Activated T-helper 2 cell treated with anti-CD3 and anti-CD28 coated beads, Interferon-gamma antibody, Interleukin-2, Interleukin-4, amounts not matched to agents 10 μg/mL and 5 μg/mL and 100 μg/mL, durations not matched to agents 14 hours and 24 hours and 36 hours (primary cell): ENCODE measurements at regions not wholly inside any gene's neighbourhood (a gene's known extent, or its start where the extent isn't known, plus 50 kb on each side); places are given as distances from the start of the nearest gene placed in this dataset.

Experiments
- DNase-seq: peaks from one replicate; pipeline ENCODE4 v3.0.0; 2021; ENCODE audit warnings: low spot score
- H3K27ac Mint-ChIP-seq: one replicate; pipeline ENCODE4 v1.8.0; 2021; ENCODE audit warnings: mixed read lengths
- H3K27me3 Mint-ChIP-seq: one replicate; pipeline ENCODE4 v1.8.0; 2021; ENCODE audit warnings: low read depth, mixed read lengths
- H3K36me3 Mint-ChIP-seq: one replicate; pipeline ENCODE4 v1.8.0; 2021; ENCODE audit warnings: low read depth, mixed read lengths
- H3K4me1 Mint-ChIP-seq: one replicate; pipeline ENCODE4 v1.8.0; 2021; ENCODE audit warnings: low read depth, mixed read lengths
- H3K4me3 Mint-ChIP-seq: one replicate; pipeline ENCODE4 v1.8.0; 2021; ENCODE audit warnings: low read depth, mild to moderate bottlenecking, moderate library complexity, mixed read lengths
- H3K9me3 Mint-ChIP-seq: one replicate; pipeline ENCODE4 v1.8.0; 2021; ENCODE audit warnings: mixed read lengths
- intact Hi-C: fragments of 100-400 bp; cut with micrococcal nuclease; formaldehyde crosslinking; loops from one replicate; pipeline ENCODE4 v1.15.1; 2023

GRCh38 chr6:147054871-147055270 lies 149.3 kb upstream of the STXBP5 start:
- no peaks in the 10 kb centered on the region for H3K27me3 Mint-ChIP-seq
- H3K36me3 Mint-ChIP-seq, result no peaks in the 10 kb centered on the region
- no peaks in the 10 kb centered on the region for H3K4me1 Mint-ChIP-seq
- no peak overlapping the region for H3K27ac Mint-ChIP-seq
- intact Hi-C loops, result no loop called here
- no peaks in the 10 kb centered on the region for H3K9me3 Mint-ChIP-seq
- H3K4me3 Mint-ChIP-seq, result no peak overlapping the region
- no peak for DNase-seq

DNA sequence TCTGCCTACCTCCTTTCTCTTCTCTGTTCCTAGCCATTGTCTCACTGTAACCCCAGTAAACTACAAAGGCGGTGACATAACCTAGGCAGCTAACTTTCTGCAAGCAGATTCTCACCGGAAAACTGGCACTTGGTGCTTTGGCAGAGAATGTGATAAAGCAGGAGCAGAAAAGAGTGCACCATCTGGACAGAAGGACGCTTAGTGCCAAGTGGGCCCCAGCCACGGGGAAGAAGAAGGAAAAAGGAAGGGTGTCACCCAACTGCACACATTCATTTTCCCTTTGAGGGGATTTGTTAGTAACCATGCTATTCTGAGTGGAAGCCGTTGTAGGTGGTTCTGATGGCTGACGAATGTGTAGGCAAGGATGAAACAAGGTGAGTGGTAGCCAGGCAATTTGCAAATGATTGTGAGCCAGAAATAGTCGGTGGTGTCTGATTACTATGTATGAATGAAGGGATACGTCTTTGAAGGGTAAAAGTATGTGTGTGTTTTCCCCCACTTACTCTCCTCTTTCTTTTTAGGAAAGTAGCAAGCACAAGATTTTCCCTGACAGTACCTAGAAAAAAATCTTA lies 148.3 kb upstream of the STXBP5 start:
- intact Hi-C loops, result no loop called here
- Mint-ChIP-seq H3K9me3 (no peaks in the 10 kb centered on the region), H3K27ac (no peak overlapping the region), H3K4me3 (no peak overlapping the region), H3K27me3 (no peaks in the 10 kb centered on the region), H3K36me3 (no peaks in the 10 kb centered on the region), H3K4me1 (no peaks in the 10 kb centered on the region)
- no peak for DNase-seq

- intact Hi-C loops, result no loop called here
- DNase-seq, result no peak
- H3K4me1 Mint-ChIP-seq, result no peaks in the 10 kb centered on the region
- no peak overlapping the region for H3K4me3 Mint-ChIP-seq
- H3K9me3 Mint-ChIP-seq, result no peaks in the 10 kb centered on the region
- no peak overlapping the region for H3K27ac Mint-ChIP-seq
- no peaks in the 10 kb centered on the region for H3K36me3 Mint-ChIP-seq
- no peaks in the 10 kb centered on the region for H3K27me3 Mint-ChIP-seq
Measured at GRCh38 chr6:147057188-147057587, 147.0 kb upstream of the STXBP5 start.

DNA sequence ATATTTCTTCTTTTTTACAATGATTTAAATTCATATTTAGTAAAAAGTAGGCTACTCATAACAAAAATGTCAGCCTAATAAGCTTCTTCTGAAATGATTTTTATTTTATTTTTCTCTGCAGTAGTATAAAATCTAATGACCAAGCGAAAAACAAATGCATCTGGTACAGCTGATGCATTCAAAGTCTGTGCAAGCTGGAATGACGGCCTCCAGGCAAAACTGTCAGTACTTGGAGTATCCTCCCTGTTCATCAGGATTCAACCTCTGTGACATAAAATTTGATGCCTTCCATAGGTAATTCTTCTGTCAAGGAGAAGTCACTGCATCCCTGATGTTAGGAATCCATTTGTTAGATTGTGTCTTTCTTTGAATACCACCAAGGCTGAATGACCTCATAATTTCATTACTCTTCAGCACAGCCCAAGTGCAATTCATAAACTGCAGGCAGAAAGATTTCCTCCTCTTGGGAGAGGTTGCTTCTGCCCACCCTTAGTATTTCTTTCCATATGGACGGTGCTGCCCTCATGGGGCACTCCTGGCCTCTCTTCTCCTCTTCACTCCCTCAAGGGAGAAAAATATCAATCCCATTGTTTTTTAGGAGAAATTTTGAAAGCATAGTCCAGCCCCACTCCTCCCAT lies 146.4 kb upstream of the STXBP5 start:
- no peaks in the 10 kb centered on the region for H3K27me3 Mint-ChIP-seq
- no peak overlapping the region for H3K4me3 Mint-ChIP-seq
- intact Hi-C loops, result no loop called here
- no peak for DNase-seq
- no peaks in the 10 kb centered on the region for H3K36me3 Mint-ChIP-seq
- no peaks in the 10 kb centered on the region for H3K4me1 Mint-ChIP-seq
- no peak overlapping the region for H3K27ac Mint-ChIP-seq
- H3K9me3 Mint-ChIP-seq, result no peaks in the 10 kb centered on the region

DNA sequence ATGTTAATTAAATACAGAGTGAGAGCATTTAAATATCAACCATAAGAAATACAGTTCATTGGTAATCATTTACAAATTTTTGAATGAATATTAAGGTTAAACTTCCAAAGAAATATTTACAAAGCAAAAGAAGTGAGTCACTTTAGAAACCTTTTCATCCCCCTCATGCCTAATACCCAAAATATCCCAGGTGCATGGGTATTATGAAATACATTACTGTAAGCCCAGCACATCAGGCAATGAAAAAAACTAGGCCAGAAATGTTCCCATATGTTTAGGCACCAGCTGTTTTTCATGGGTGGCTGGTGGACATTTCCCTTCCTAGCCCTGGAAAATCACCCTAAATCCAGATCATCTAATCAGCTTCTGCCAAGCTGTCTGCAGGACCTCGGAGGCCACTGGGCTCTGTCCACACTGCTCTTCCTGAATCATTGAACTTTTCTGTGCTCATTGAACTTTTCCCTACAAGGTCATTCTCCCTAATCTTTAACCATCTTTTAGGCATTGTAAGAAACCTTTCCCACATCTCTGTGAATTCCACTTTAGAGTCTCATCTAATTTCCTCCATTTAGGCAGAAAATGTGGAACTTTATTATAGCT lies 145.3 kb upstream of the STXBP5 start:
- intact Hi-C loops, result no loop called here
- Mint-ChIP-seq H3K27ac (no peak overlapping the region), H3K27me3 (no peaks in the 10 kb centered on the region), H3K4me1 (no peaks in the 10 kb centered on the region), H3K36me3 (no peaks in the 10 kb centered on the region), H3K4me3 (no peak overlapping the region), H3K9me3 (no peaks in the 10 kb centered on the region)
- no peak for DNase-seq

DNA sequence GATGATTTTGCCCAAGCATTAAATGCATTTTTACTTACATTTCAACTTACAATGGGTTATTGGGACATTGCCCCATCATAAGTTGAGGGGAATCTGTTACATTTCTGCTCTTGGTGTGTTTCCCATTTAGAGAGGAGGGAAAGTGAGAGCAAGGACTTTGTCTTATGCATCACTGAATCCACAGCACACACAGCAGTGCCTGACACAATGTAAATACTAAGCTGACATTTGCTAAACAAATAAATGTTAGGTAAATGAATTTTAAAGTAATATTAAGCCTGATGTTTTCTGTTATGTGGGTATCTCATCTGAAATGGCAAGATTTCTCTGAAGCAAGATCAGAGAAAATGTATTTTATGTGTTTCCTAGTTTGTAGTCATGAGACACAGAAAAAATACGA lies 143.6 kb upstream of the STXBP5 start:
- intact Hi-C loops, result loop anchor here (10.0 kb wide), 1 partner anchor 206 kb away; no protein-coding TSS in a partner anchor
- H3K27me3 Mint-ChIP-seq, result no peaks in the 10 kb centered on the region
- H3K36me3 Mint-ChIP-seq, result no peaks in the 10 kb centered on the region
- no peak overlapping the region for H3K4me3 Mint-ChIP-seq
- H3K9me3 Mint-ChIP-seq, result peaks cover 6% of the 10 kb centered on the region
- no peak for DNase-seq
- H3K27ac Mint-ChIP-seq, result no peak overlapping the region
- H3K4me1 Mint-ChIP-seq, result peaks cover 5% of the 10 kb centered on the region

- Mint-ChIP-seq H3K9me3 (peaks cover 10% of the 10 kb centered on the region), H3K36me3 (no peaks in the 10 kb centered on the region), H3K27ac (no peak overlapping the region), H3K4me1 (peaks cover 5% of the 10 kb centered on the region), H3K4me3 (no peak overlapping the region), H3K27me3 (no peaks in the 10 kb centered on the region)
- DNase-seq, result no peak
- intact Hi-C loops, result loop anchor here (10.0 kb wide), 1 partner anchor 206 kb away; no protein-coding TSS in a partner anchor
Measured at GRCh38 chr6:147061252-147061651, 143.0 kb upstream of the STXBP5 start.

GRCh38 chr6:147063469-147064031 lies 140.7 kb upstream of the STXBP5 start:
- intact Hi-C loops, result loop anchor here (10.0 kb wide), 1 partner anchor 209 kb away; no protein-coding TSS in a partner anchor
- Mint-ChIP-seq H3K4me1 (peaks cover 5% of the 10 kb centered on the region), H3K9me3 (peaks cover 12% of the 10 kb centered on the region), H3K36me3 (no peaks in the 10 kb centered on the region), H3K4me3 (no peak overlapping the region), H3K27me3 (no peaks in the 10 kb centered on the region), H3K27ac (no peak overlapping the region)
- DNase-seq, result no peak

- H3K27ac Mint-ChIP-seq, result no peak overlapping the region
- no peaks in the 10 kb centered on the region for H3K27me3 Mint-ChIP-seq
- no peak overlapping the region for H3K4me3 Mint-ChIP-seq
- no peak for DNase-seq
- intact Hi-C loops, result loop anchor here (10.0 kb wide), 1 partner anchor 211 kb away; no protein-coding TSS in a partner anchor
- peaks cover 5% of the 10 kb centered on the region for H3K4me1 Mint-ChIP-seq
- no peaks in the 10 kb centered on the region for H3K36me3 Mint-ChIP-seq
- H3K9me3 Mint-ChIP-seq, result peaks cover 15% of the 10 kb centered on the region
Measured at GRCh38 chr6:147065786-147066185, 138.4 kb upstream of the STXBP5 start.

- DNase-seq, result no peak
- intact Hi-C loops, result loop anchor here (10.0 kb wide), 1 partner anchor 212 kb away; no protein-coding TSS in a partner anchor
- no peaks in the 10 kb centered on the region for H3K27me3 Mint-ChIP-seq
- H3K9me3 Mint-ChIP-seq, result peaks cover 15% of the 10 kb centered on the region
- no peak overlapping the region for H3K4me3 Mint-ChIP-seq
- peaks cover 5% of the 10 kb centered on the region for H3K4me1 Mint-ChIP-seq
- no peak overlapping the region for H3K27ac Mint-ChIP-seq
- H3K36me3 Mint-ChIP-seq, result no peaks in the 10 kb centered on the region
Measured at GRCh38 chr6:147067184-147067583, 137.0 kb upstream of the STXBP5 start.

DNA sequence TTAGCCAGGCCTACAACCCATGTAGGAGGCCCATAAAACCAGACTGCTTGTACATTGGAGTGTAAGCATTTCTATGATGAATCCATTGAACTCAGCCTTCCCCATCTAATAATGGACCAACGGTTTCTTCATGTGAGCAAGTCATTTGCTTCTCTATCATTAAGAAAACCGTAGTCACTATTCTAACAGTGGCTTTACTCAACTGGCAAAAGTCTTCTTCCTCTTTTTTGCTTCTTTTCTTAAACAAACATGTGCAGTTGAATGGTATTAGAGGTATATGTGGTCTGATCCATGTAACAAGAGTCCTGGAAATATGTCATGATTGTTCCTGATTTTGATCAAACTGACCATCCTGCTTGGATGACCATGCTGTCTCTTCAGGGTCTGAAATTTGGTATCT lies 132.4 kb upstream of the STXBP5 start:
- intact Hi-C loops, result no loop called here
- H3K9me3 Mint-ChIP-seq, result peaks cover 3% of the 10 kb centered on the region
- DNase-seq, result no peak
- H3K36me3 Mint-ChIP-seq, result no peaks in the 10 kb centered on the region
- no peaks in the 10 kb centered on the region for H3K4me1 Mint-ChIP-seq
- H3K27me3 Mint-ChIP-seq, result no peaks in the 10 kb centered on the region
- no peak overlapping the region for H3K4me3 Mint-ChIP-seq
- no peak overlapping the region for H3K27ac Mint-ChIP-seq

- no peak for DNase-seq
- Mint-ChIP-seq H3K27me3 (no peaks in the 10 kb centered on the region), H3K36me3 (no peaks in the 10 kb centered on the region), H3K4me3 (no peak overlapping the region), H3K9me3 (no peaks in the 10 kb centered on the region), H3K4me1 (no peaks in the 10 kb centered on the region), H3K27ac (no peak overlapping the region)
- intact Hi-C loops, result no loop called here
Measured at GRCh38 chr6:147075381-147075780, 128.8 kb upstream of the STXBP5 start.

- intact Hi-C loops, result no loop called here
- Mint-ChIP-seq H3K36me3 (no peaks in the 10 kb centered on the region), H3K9me3 (no peaks in the 10 kb centered on the region), H3K4me1 (no peaks in the 10 kb centered on the region), H3K27me3 (no peaks in the 10 kb centered on the region), H3K4me3 (no peak overlapping the region), H3K27ac (no peak overlapping the region)
- no peak for DNase-seq
Measured at GRCh38 chr6:147077251-147077650, 127.0 kb upstream of the STXBP5 start.
